T-cell (primary cell): ENCODE measurements at regions not wholly inside any gene's neighbourhood (a gene's known extent, or its start where the extent isn't known, plus 50 kb on each side); places are given as distances from the start of the nearest gene placed in this dataset.

Source experiments
- ATAC-seq, 4 experiments: fragments of 200-7000 bp in 3 of 4; fragments of 150-1000 bp in 1 of 4; cut with Tn5 transposase; replicated peaks in 1 of 4; 1 replicate in 3 of 4; 2 replicates in 1 of 4; pipeline ENCODE4 v1.10.0; 2021; ENCODE audit warnings: moderate library complexity in 3 of 4, mild to moderate bottlenecking in 2 of 4, moderate number of reproducible peaks in 1 of 4
- CTCF ChIA-PET, 2 donors: fragments of 300-600 bp; sonication (Branson Sonifier 250); formaldehyde crosslinking; loops; one replicate each; lab custom pipeline; 2022; ENCODE audit warnings: antibody characterized with exemption in 2 of 2; lab: Charles Lee
- POLR2A ChIA-PET, 2 donors: fragments of 300-600 bp; sonication (Branson Sonifier 250); formaldehyde crosslinking; loops; one replicate each; lab custom pipeline; 2022; ENCODE audit warnings: antibody characterized with exemption in 2 of 2; lab: Charles Lee
- DNase-seq, 35 experiments: peaks; one replicate each; pipeline versions ENCODE4 v3.0.0 to v3.0.0-alpha.2; 2013 to 2023
- H3K27ac ChIP-seq: one replicate; pipeline ENCODE4 v1.5.1; 2013; ENCODE audit warnings: low read length
- H3K27me3 ChIP-seq, 2 experiments: replicated peaks in 1 of 2; 1 replicate in 1 of 2; 2 replicates in 1 of 2; pipeline versions ENCODE4 v1.6.1 to v1.7.0; 2013; ENCODE audit warnings: low read length in 1 of 2, mixed read lengths in 1 of 2; ENCODE audit not compliant: control insufficient read depth in 2 of 2, insufficient read depth in 2 of 2; ENCODE audit errors: extremely low read depth in 1 of 2
- H3K36me3 ChIP-seq, 2 donors: 1 replicate in 1 of 2; 2 replicates in 1 of 2; pipeline versions ENCODE4 v1.6.1 to v1.7.0; 2013; ENCODE audit warnings: low read length in 1 of 2; ENCODE audit not compliant: control insufficient read depth in 2 of 2, insufficient read depth in 1 of 2; ENCODE audit errors: extremely low read depth in 1 of 2
- H3K4me1 ChIP-seq, 2 experiments: 1 replicate in 1 of 2; 2 replicates in 1 of 2; pipeline versions ENCODE4 v1.6.1 to v1.7.0; 2013; ENCODE audit warnings: low read length in 2 of 2, mixed read lengths in 1 of 2; ENCODE audit not compliant: insufficient read depth in 2 of 2, control insufficient read depth in 1 of 2; ENCODE audit errors: extremely low read depth in 1 of 2
- H3K4me3 ChIP-seq, 2 donors: 1 replicate in 1 of 2; 2 replicates in 1 of 2; pipeline versions ENCODE4 v1.5.1 to v1.7.0; 2013; ENCODE audit warnings: mild to moderate bottlenecking in 2 of 2, low read length in 1 of 2, moderate library complexity in 1 of 2; ENCODE audit not compliant: control insufficient read depth in 1 of 2; ENCODE audit errors: extremely low read depth in 1 of 2
- H3K9me3 ChIP-seq: 2 replicates; pipeline ENCODE4 v1.7.0; 2013
- H3K27ac Mint-ChIP-seq, 2 donors: one replicate each; pipeline ENCODE4 v1.8.0; 2020 to 2021; ENCODE audit warnings: mild to moderate bottlenecking in 2 of 2, mixed read lengths in 2 of 2
- H3K27me3 Mint-ChIP-seq, 2 donors: one replicate each; pipeline ENCODE4 v1.8.0; 2021 to 2022; ENCODE audit warnings: mixed read lengths in 2 of 2
- H3K36me3 Mint-ChIP-seq: one replicate; pipeline ENCODE4 v1.8.0; 2021; ENCODE audit warnings: mixed read lengths
- H3K4me1 Mint-ChIP-seq, 3 donors: one replicate each; pipeline ENCODE4 v1.8.0; 2020 to 2022; ENCODE audit warnings: mixed read lengths in 3 of 3, mild to moderate bottlenecking in 1 of 3
- H3K4me3 Mint-ChIP-seq, 3 donors: one replicate each; pipeline ENCODE4 v1.8.0; 2020 to 2022; ENCODE audit warnings: mild to moderate bottlenecking in 3 of 3, mixed read lengths in 3 of 3, moderate library complexity in 3 of 3
- H3K9me3 Mint-ChIP-seq, 3 donors: one replicate each; pipeline ENCODE4 v1.8.0; 2020 to 2022; ENCODE audit warnings: mixed read lengths in 3 of 3
- WGBS: methylation state at CpG from one replicate; pipeline ENCODE4 v1.1.5; 2013; ENCODE audit warnings: missing lambda C conversion rate; ENCODE audit not compliant: insufficient coverage; 5-methylcytosine and 5-hydroxymethylcytosine counted together

GRCh38 chr2:228878138-228878537, 392.9 kb downstream of the PID1 start:
- ChIA-PET POLR2A (no interaction called here), CTCF (interaction anchor here in 1 of 2 donors (0.6 kb wide), 1 partner anchor 16 kb away, joined by 4 read pairs; no protein-coding TSS in a partner anchor)
- Histone ChIP-seq H3K4me1 (no peaks in the 10 kb centered on the region), H3K27me3 (no peaks in the 10 kb centered on the region), H3K27ac (no peak overlapping the region), H3K4me3 (no peak overlapping the region), H3K36me3 (no peaks in the 10 kb centered on the region), H3K9me3 (no peaks in the 10 kb centered on the region)
- no peak overlapping the region for H3K4me3 Mint-ChIP-seq
- no peaks in the 10 kb centered on the region for H3K36me3 Mint-ChIP-seq
- H3K27ac Mint-ChIP-seq: no peak overlapping the region
- no peak for DNase-seq
- H3K27me3 Mint-ChIP-seq: no peaks in the 10 kb centered on the region
- peaks cover 0 to 21% (median 11%) of the 10 kb centered on the region in 3 donors for H3K9me3 Mint-ChIP-seq
- H3K4me1 Mint-ChIP-seq: no peaks in the 10 kb centered on the region
- 100% methylated on average over 1 of the region's 1 CpG for WGBS
- no peak for ATAC-seq

DNA sequence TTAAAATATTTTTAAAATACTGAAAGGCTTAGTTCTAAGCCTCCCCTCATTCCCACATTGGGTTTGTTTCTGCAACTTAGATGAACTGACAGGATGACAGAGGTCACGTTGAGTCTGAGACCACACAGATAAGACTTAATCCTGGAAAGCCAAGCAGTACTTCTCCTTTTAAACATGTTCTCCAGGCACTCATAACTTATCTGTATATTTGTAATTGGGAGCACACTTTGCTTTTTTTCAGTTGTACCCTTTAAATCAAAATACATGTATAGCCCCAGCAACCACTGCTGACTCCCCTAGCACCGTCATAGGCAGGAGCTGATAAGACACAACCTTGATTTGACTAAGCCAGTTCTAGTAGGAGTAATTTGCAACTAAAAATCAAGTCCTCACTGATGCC, 394.8 kb downstream of the PID1 start:
- no peaks in the 10 kb centered on the region for H3K27me3 ChIP-seq
- no peak for ATAC-seq
- no peaks in the 10 kb centered on the region for H3K4me1 Mint-ChIP-seq

DNA sequence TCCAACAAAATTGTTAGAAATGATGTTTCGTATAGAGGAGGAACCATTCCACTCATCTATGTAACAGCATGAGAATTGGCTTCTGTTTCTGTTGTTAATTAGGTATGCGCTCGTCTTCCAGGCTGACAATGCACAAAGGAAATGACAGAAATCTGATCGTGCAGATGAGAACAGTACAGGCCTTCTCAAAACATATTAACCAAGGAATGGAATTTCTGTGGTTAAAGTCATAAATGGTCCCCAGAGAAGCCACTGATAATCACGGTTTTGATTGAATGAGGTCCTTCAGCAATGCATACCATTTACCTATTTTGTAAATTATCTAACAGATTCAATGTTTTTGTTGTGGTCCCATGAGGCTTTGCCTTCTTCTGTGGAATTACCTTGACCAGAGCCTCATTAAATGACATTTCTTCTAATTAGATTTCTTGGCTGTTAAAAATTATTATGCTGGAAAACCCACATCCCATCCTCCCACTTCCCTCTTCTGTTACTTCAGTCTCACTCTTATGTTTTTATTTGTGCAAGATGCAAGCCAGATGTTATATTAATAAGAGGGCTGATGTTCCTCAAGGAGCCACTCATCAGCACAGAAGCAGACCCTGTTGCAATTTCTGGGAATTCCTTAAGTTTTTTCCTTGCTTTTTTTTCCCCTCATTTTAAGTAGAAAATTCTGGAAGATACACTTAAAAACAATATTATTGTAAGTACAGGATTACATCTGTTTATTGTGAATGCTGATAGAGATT, 395.8 kb downstream of the PID1 start:
- H3K36me3 ChIP-seq: no peaks in the 10 kb centered on the region
- DNase-seq (no peak), ATAC-seq (no peak)
- no peak overlapping the region for H3K27ac Mint-ChIP-seq
- no peaks in the 10 kb centered on the region for H3K4me1 Mint-ChIP-seq
- no peak overlapping the region for H3K4me3 Mint-ChIP-seq
- H3K9me3 ChIP-seq: peaks cover 2% of the 10 kb centered on the region
- no peak overlapping the region for H3K4me3 ChIP-seq
- WGBS: no CpG with 5 or more reads among the region's 5 CpGs
- no peaks in the 10 kb centered on the region for H3K27me3 Mint-ChIP-seq
- H3K27ac ChIP-seq: no peak overlapping the region
- H3K27me3 ChIP-seq: no peaks in the 10 kb centered on the region
- ChIA-PET POLR2A (no interaction called here), CTCF (no interaction called here)
- peaks cover 0 to 27% (median 16%) of the 10 kb centered on the region in 3 donors for H3K9me3 Mint-ChIP-seq
- H3K4me1 ChIP-seq: no peaks in the 10 kb centered on the region
- H3K36me3 Mint-ChIP-seq: no peaks in the 10 kb centered on the region

More for the DNA sequence above, 394.8 kb downstream of the PID1 start:
- Mint-ChIP-seq H3K9me3 (peaks cover 0 to 21% (median 11%) of the 10 kb centered on the region in 3 donors), H3K27ac (no peak overlapping the region), H3K27me3 (no peaks in the 10 kb centered on the region), H3K4me3 (no peak overlapping the region), H3K36me3 (no peaks in the 10 kb centered on the region)
- Histone ChIP-seq H3K36me3 (no peaks in the 10 kb centered on the region), H3K4me3 (no peak overlapping the region), H3K4me1 (no peaks in the 10 kb centered on the region), H3K9me3 (peaks cover 2% of the 10 kb centered on the region), H3K27ac (no peak overlapping the region)
- ChIA-PET POLR2A (no interaction called here), CTCF (no interaction called here)
- no CpG with 5 or more reads among the region's 2 CpGs for WGBS
- DNase-seq: no peak

- no peak overlapping the region for H3K27ac ChIP-seq
- Mint-ChIP-seq H3K27me3 (no peaks in the 10 kb centered on the region), H3K4me3 (no peak overlapping the region), H3K36me3 (no peaks in the 10 kb centered on the region), H3K27ac (no peak overlapping the region), H3K4me1 (no peaks in the 10 kb centered on the region), H3K9me3 (peaks cover 7 to 21% (median 10%) of the 10 kb centered on the region in 3 donors)
- 24% methylated on average over 2 of the region's 4 CpGs for WGBS
- H3K9me3 ChIP-seq: peaks cover 2% of the 10 kb centered on the region
- H3K4me3 ChIP-seq: no peak overlapping the region
- POLR2A ChIA-PET: no interaction called here
- ATAC-seq (no peak), DNase-seq (no peak)
- H3K36me3 ChIP-seq: no peaks in the 10 kb centered on the region
- CTCF ChIA-PET: no interaction called here
- no peaks in the 10 kb centered on the region for H3K4me1 ChIP-seq
- no peaks in the 10 kb centered on the region for H3K27me3 ChIP-seq
Measured at GRCh38 chr2:228871012-228871411, 400.1 kb downstream of the PID1 start.

DNA sequence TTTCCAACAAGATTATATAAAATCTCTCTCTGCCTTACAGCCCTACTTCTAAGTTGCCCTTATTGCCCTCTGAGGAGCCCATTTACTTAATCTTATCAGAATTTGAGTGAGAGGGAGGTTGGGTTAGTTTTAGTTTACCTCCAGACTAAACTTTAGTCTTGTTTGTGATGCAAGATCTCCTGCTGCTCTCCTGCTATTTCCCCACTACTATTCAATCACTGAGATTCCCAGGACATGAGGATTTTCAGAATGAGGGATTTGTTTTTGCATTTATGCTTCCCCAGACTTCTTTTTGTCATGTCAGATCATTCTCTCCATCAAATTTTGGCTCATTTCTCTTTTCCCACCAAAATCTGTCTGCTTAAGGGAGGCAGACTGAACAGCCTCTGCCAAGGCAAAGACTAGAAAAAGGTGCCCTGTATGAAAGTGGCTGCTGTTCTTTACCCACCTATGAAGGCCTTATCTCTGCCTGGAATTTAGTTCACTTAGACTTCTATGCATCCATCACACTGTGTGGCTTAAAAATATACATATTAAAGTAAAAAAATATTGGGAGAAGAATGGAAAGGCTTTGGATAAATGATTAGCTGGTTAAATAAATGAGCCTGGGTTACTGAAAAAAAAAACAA, 401.3 kb downstream of the PID1 start:
- H3K9me3 Mint-ChIP-seq: peaks cover 10 to 18% (median 13%) of the 10 kb centered on the region in 3 donors
- no peaks in the 10 kb centered on the region for H3K27me3 Mint-ChIP-seq
- no peaks in the 10 kb centered on the region for H3K4me1 Mint-ChIP-seq
- no peaks in the 10 kb centered on the region for H3K27me3 ChIP-seq
- H3K27ac Mint-ChIP-seq: no peak overlapping the region
- DNase-seq: no peak
- H3K9me3 ChIP-seq: peaks cover 2% of the 10 kb centered on the region
- H3K27ac ChIP-seq: no peak overlapping the region
- ChIA-PET POLR2A (no interaction called here), CTCF (interaction anchor here in 1 of 2 donors (0.6 kb wide), 1 partner anchor 133 kb away, joined by 4 read pairs; no protein-coding TSS in a partner anchor)
- no peaks in the 10 kb centered on the region for H3K36me3 Mint-ChIP-seq
- H3K4me3 ChIP-seq: no peak overlapping the region
- no peak for ATAC-seq
- H3K36me3 ChIP-seq: no peaks in the 10 kb centered on the region
- no peak overlapping the region for H3K4me3 Mint-ChIP-seq
- no peaks in the 10 kb centered on the region for H3K4me1 ChIP-seq

DNA sequence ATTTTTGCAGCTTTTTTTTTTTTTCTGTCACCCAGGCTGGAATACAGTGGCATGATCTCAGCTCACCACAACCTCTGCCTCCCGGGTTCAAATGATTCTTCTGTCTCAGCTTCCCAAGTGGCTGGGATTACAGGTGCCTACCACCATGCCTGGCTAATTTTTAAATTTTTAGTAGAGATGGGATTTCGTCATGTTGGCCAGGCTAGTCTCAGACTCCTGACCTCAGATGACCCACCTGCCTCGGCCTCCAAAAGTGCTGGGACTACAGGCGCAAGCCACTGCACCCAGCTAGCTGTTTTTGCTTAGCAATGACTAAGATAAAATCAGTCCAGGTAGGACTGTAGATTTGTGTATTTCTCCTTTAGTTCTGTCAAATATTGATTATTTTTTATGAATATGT, 403.7 kb downstream of the PID1 start:
- no peaks in the 10 kb centered on the region for H3K36me3 ChIP-seq
- WGBS: 83% methylated on average over 2 of the region's 4 CpGs
- POLR2A ChIA-PET: no interaction called here
- no peaks in the 10 kb centered on the region for H3K27me3 Mint-ChIP-seq
- ATAC-seq (no peak), DNase-seq (no peak)
- CTCF ChIA-PET: no interaction called here
- no peaks in the 10 kb centered on the region for H3K9me3 ChIP-seq
- no peak overlapping the region for H3K27ac ChIP-seq
- no peaks in the 10 kb centered on the region for H3K36me3 Mint-ChIP-seq
- H3K4me1 Mint-ChIP-seq: no peaks in the 10 kb centered on the region
- no peaks in the 10 kb centered on the region for H3K27me3 ChIP-seq
- H3K4me1 ChIP-seq: no peaks in the 10 kb centered on the region
- H3K9me3 Mint-ChIP-seq: peaks cover 10 to 26% (median 17%) of the 10 kb centered on the region in 3 donors
- H3K27ac Mint-ChIP-seq: no peak overlapping the region
- H3K4me3 Mint-ChIP-seq: no peak overlapping the region
- no peak overlapping the region for H3K4me3 ChIP-seq
